HG02642 (cell line): ENCODE measurements at regions not wholly inside any gene's neighbourhood (a gene's known extent, or its start where the extent isn't known, plus 50 kb on each side); places are given as distances from the start of the nearest gene placed in this dataset.
"Not testable (repeated sequence)": the region's sequence is repeated elsewhere in the genome, so short reads cannot be mapped to it uniquely, and the experiment has no call there.

Source experiments
- ATAC-seq: cut with Tn5 transposase; IDR thresholded peaks from one replicate; pipeline ENCODE4 v1.9.1; 2021; ENCODE audit warnings: mild to moderate bottlenecking; ENCODE audit not compliant: unreplicated experiment, poor library complexity

GRCh38 chr11:37323843-37324242 is 725.8 kb upstream of the RAG2 start:
- ATAC-seq, result no peak

DNA sequence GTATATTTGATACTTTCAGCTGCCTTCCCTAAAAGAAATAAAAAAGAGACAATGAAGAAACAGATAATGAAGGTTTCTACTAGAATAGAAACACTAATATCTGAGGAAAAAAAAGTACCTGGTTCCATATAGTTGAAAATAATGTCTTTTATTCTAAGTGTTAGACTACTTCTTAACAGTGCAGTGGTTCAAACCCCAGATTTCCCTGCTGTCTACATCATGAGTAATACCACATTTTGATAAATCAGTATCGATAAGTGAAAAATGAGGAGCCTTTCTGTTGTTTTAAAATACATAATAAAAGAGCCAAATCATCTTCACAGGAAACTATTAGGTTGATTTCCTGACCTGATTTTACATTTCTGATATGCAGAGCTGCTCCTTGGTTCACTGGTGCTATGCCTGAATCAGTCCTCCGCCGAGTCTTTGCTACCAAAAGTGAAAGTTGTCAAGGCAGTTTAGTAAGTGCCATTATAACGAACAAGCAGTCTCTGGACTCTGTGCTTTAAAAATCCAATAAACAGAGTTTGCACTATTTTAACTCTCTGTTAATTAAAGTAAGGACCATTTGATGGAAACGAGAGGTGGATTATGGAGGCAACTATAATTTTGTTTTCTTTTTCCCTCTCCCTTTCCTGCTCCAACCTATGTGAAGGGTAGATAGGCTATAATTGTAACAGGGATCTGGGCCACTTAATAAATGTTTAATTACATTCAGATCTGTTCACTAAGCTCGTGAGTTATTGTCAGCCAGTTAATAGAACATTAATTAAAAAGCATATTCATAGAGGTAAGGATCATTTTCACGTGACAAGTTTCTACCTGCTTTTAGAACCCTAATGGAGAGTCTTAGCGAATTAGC is 724.5 kb upstream of the RAG2 start:
- no peak for ATAC-seq

DNA sequence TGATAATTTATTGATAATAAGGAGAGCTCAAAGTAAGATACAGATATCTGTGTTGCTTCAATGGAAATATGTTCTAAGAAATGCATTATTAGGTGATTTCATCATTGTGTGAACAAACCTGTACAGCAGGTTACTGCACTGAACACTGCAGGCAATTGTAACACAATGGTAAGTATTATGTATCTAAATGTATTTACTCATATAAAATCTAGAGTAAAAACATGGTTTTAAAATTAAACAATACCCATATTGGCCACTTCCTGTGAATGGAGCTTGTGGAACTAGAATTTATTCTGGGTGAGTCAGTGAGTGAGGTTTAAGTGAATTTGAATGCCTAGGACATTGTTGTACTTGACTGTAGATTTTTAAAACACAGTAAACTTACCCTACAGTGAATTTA is 722.9 kb upstream of the RAG2 start:
- no peak for ATAC-seq

GRCh38 chr11:37317803-37318202 is 719.8 kb upstream of the RAG2 start:
- ATAC-seq, result no peak

GRCh38 chr11:37313266-37313665 is 715.2 kb upstream of the RAG2 start:
- no peak for ATAC-seq

GRCh38 chr11:37306563-37306962 is 708.5 kb upstream of the RAG2 start:
- no peak for ATAC-seq

DNA sequence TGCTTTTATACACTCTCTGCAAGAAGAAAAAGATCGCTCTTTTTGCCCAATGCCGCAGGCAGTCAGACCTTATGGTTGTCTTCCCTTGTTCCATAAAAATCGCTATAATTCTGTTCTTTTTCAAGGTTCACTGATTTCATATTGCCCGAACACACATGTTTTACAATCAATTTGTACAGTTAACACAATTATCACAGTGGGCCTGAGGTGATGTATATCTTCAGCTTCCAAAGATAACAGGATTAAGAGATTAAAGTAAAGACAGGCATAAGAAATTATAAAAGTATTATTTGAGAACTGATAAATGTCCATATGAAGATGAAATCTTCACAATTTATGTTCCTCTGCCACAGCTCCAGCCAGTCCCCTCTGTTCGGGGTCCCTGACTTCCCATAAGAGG is 703.4 kb upstream of the RAG2 start:
- ATAC-seq, result not testable (repeated sequence)

- no peak for ATAC-seq
Measured at GRCh38 chr11:37298173-37298572, 700.1 kb upstream of the RAG2 start.

DNA sequence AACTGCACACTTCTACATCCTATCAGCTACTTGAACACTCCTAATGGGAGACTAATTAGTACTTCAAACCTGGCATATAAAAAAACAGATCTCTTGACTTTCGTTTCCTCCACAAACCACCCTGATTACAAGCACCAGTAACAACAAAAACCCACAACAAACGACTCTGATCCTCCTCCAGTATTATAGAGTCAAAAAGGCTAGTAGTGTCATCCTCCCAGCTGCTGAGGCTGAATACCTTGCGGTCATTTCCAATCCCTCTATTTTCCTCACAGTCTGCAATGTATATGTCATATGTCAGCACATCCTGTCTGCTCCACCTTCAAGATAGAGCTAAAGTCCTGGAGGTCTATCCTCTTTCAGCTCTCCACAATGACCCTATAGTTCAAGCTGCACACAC is 688.9 kb upstream of the RAG2 start:
- ATAC-seq, result no peak

GRCh38 chr11:37282367-37282766 is 684.3 kb upstream of the RAG2 start:
- ATAC-seq, result no peak

- ATAC-seq, result no peak
Measured at GRCh38 chr11:37280200-37280599, 682.2 kb upstream of the RAG2 start.

DNA sequence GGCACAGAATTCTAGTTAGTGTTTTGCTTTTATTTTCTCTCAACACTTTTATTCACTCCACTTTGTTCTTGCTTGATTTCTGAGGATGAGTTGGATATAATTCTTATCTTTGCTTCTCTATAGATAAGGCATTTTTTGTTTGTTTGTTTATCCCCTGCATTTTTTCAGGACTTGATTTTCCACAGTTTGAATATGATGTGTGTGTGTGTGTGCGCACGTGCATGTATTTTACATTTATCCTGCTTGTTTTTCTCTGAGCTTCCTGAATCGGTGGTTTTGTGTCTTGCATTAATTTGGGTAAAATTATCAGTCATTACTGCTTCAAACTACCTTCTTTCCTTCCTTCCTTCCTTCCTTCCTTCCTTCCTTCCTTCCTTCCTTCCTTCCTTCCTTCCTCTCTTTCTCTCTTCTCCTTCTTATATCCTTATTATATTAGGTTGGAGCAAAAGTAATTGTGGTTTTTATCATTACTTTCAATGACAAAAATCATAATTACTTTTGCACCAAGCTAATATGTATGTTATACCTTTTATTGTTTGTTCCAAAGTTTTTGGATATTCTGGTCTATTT is 679.9 kb upstream of the RAG2 start:
- no peak for ATAC-seq

DNA sequence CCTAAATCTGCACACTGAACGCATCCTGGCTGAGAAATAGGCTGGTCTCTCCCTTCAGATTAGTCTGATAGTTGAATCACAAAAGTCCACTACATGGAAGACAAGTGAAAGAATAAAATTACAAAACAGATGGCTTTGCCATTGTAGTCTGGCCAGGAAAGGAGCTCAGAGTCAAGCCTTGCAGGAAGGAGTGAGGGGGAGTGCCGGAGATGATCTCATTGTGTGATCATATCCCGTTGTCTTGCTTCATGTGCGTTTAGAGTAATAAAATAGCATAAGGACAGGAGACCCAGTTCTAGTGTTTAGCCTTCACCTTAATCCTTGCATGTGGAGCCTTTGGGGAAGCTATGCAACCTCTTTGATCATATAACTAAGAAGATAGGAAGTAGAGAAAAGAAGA is 666.7 kb upstream of the RAG2 start:
- ATAC-seq, result no peak

DNA sequence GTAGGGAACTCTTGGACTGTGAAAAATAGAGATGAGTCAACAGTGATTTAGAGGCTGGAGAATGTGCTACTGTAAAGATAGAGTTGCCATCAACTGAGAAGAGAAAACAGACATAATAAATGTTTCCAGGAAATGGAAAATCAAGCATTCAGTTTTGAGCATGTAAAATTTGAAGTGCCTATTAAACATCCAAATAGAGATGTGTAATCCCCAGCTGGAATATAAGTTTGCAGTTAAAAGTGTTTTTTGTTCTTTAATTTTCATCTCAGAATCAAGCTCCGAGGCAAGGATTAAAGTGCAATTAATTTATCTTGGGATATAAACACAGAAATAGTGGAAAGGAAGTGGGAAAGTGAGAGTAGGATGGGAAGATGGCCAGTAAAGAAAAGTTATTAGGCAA is 666.0 kb upstream of the RAG2 start:
- ATAC-seq, result no peak

DNA sequence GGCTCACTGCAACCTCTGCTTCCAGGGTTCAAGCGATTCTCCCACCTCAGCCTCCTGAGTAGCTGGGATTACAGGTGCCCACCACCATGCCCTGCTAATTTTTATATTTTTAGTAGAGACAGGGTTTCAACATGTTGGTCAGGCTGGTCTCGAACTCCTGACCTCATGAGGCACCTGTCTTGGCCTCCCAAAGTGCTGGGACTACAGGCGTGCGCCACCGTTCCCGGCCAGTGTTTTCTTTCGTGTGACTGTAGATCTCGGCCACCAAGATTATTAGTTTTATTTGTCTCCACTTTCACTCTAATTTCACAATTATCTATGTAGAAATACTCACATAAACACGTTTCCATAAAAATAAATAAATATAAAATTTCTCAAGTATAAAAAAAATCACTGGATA is 665.4 kb upstream of the RAG2 start:
- not testable (repeated sequence) for ATAC-seq

DNA sequence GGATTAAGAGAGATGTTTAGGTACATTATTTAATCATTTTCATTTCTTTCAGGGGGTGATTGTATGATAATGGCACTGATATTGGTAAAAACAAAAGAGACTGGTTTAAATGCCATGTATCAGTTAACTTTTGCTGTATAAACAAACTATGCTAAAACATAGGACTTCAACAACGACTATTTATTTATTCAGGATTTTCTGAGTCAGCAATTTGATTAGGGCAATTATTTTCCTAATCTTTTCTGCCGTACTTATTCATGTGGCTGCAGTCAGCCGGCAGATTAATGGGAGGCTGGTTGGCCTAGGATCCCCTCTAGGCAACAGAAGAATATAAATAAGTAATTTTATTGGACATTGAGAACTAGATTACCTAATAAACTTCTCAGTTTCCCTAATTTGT is 661.7 kb upstream of the RAG2 start:
- ATAC-seq, result no peak

GRCh38 chr11:37248145-37248544 is 650.1 kb upstream of the RAG2 start:
- no peak for ATAC-seq

GRCh38 chr11:37246092-37246491 is 648.1 kb upstream of the RAG2 start:
- not testable (repeated sequence) for ATAC-seq

GRCh38 chr11:37230865-37231264 is 632.8 kb upstream of the RAG2 start:
- no peak for ATAC-seq

GRCh38 chr11:37223962-37224361 is 625.9 kb upstream of the RAG2 start:
- ATAC-seq, result no peak

- no peak for ATAC-seq
Measured at GRCh38 chr11:37203006-37203405, 605.0 kb upstream of the RAG2 start.

DNA sequence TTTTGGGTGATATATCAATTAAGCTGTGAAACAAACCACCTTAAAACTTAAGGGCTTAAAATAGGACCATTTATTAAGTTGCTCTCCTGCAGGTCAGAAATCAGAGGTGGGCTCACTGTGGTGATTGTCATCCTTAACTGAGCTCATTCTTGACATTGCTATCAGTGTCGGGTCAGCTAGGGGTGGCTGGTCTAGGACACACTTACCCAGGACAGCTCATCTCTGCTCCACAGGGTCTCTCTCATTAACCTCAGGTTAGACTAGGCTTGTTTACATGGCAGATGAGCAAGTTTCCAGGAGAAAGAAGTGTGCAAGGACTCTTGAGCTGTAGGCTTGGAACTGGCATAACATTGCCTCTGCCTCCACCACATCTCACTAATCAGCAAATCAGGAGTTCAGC is 601.0 kb upstream of the RAG2 start:
- ATAC-seq, result no peak
